ENCODE measurements at regions not wholly inside any gene's neighbourhood (a gene's known extent, or its start where the extent isn't known, plus 50 kb on each side); places are given as distances from the start of the nearest gene placed in this dataset.
"Not testable (repeated sequence)": the region's sequence is repeated elsewhere in the genome, so short reads cannot be mapped to it uniquely, and the experiment has no call there.

GRCh38 chr6:131433927-131434326, 139.1 kb upstream of the ARG1 start:
- intact Hi-C loops (cut with DNase I; ENCODE audit: low total_unique reads): no loop called here
- H3K36me3 ChIP-seq (ENCODE audit: low read depth, missing control alignments): no peaks in the 10 kb centered on the region
- H3K4me1 ChIP-seq: no peaks in the 10 kb centered on the region
- DNase-seq: no peak
- TF ChIP-seq, protein P1, sequence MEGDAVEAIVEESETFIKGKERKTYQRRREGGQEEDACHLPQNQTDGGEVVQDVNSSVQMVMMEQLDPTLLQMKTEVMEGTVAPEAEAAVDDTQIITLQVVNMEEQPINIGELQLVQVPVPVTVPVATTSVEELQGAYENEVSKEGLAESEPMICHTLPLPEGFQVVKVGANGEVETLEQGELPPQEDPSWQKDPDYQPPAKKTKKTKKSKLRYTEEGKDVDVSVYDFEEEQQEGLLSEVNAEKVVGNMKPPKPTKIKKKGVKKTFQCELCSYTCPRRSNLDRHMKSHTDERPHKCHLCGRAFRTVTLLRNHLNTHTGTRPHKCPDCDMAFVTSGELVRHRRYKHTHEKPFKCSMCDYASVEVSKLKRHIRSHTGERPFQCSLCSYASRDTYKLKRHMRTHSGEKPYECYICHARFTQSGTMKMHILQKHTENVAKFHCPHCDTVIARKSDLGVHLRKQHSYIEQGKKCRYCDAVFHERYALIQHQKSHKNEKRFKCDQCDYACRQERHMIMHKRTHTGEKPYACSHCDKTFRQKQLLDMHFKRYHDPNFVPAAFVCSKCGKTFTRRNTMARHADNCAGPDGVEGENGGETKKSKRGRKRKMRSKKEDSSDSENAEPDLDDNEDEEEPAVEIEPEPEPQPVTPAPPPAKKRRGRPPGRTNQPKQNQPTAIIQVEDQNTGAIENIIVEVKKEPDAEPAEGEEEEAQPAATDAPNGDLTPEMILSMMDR (IDR thresholded peaks at IDR 0.05): no peak
- TF ChIP-seq POLR2A (IDR thresholded peaks at IDR 0.05): no peak
- WGBS, 2 donors: 92% methylated on average over 1 of the region's 1 CpG; no CpG with 5 or more reads in 1 of the 2 donors
- H3K27me3 ChIP-seq: no peaks in the 10 kb centered on the region
- H3K9me3 ChIP-seq: no peaks in the 10 kb centered on the region
- no peak overlapping the region for H3K4me3 ChIP-seq
- H3K27ac ChIP-seq: no peak overlapping the region

DNA sequence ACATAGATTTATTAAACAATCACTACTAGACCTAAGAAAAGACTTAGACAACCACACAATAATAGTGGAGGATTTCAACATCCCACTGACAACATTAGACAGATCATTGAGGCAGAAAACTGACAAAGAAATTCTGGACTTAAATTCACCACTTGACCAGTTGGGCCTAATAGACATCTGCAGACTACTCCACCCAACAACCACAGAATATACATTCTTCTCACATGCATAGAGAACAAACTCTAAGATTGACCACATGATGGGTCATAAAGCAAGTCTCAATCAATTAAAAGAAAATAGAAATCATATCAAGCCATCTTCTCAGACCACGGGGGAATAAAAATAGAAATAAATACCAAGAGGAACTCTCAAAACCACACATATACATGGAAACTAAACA, 136.7 kb upstream of the ARG1 start:
- Histone ChIP-seq H3K4me1 (no peaks in the 10 kb centered on the region), H3K36me3 (ENCODE audit: low read depth, missing control alignments) (no peaks in the 10 kb centered on the region), H3K9me3 (no peaks in the 10 kb centered on the region), H3K27ac (no peak overlapping the region), H3K4me3 (no peak overlapping the region), H3K27me3 (no peaks in the 10 kb centered on the region)
- WGBS, 2 donors: 80 to 94% methylated on average over 1 of the region's 1 CpG
- intact Hi-C loops (cut with DNase I; ENCODE audit: low total_unique reads): no loop called here
- DNase-seq: no peak
- no peak for TF ChIP-seq POLR2A (IDR thresholded peaks at IDR 0.05)
- TF ChIP-seq, protein P1 (IDR thresholded peaks at IDR 0.05): no peak

DNA sequence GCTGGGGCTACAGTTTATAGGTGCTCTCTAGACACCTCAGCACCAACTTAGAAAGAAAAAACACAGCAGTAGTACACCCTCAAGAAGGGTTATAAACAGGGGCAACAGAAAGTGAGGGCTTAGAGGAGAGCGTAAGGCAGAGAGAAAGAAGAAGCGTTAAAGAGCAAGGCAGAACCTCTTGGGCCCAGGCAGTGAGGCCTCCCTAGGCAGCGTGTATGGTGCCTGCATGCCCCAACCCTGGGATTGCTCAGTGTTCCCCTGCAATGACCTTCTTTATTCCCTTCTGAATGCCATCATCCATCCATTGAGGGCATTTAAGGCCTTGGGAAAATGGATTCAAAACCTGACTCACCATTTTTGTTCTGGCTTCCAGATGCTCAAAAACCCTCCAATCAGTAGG, 130.0 kb upstream of the ARG1 start:
- Histone ChIP-seq H3K27ac (no peak overlapping the region), H3K27me3 (no peaks in the 10 kb centered on the region), H3K36me3 (ENCODE audit: low read depth, missing control alignments) (no peaks in the 10 kb centered on the region), H3K4me1 (no peaks in the 10 kb centered on the region), H3K9me3 (no peaks in the 10 kb centered on the region), H3K4me3 (no peak overlapping the region)
- no peak for DNase-seq
- no peak for TF ChIP-seq POLR2A (IDR thresholded peaks at IDR 0.05)
- TF ChIP-seq, protein P1 (IDR thresholded peaks at IDR 0.05): no peak
- intact Hi-C loops (cut with DNase I; ENCODE audit: low total_unique reads): no loop called here
- WGBS, 2 donors: 83 to 95% methylated on average over 3 of the region's 3 CpGs

DNA sequence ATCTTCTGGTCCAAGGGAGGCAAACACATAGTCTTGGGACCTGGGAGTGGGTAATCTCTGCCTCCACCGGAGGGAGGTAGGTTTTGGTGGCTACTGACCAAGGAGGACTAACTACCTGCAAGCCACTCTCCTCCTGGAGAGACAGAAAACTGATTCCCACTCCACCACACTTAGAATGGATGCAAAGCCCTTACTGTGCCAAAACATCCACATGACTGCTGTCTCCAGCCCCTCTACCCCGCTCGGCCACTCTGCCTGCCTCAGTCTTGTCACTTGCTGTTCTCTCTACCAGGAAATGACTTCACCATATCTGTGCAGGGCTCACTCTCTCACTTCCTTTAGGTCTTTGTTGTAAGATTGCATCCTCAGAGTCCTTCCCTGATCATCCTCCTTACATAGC, 129.5 kb upstream of the ARG1 start:
- WGBS, 2 donors: 88 to 90% methylated on average over 2 to 3 of the region's 3 CpGs
- Histone ChIP-seq H3K27me3 (no peaks in the 10 kb centered on the region), H3K4me3 (no peak overlapping the region), H3K36me3 (ENCODE audit: low read depth, missing control alignments) (no peaks in the 10 kb centered on the region), H3K4me1 (no peaks in the 10 kb centered on the region), H3K27ac (no peak overlapping the region), H3K9me3 (no peaks in the 10 kb centered on the region)
- intact Hi-C loops (cut with DNase I; ENCODE audit: low total_unique reads): no loop called here
- DNase-seq: no peak
- no peak for TF ChIP-seq POLR2A (IDR thresholded peaks at IDR 0.05)
- TF ChIP-seq, protein P1 (IDR thresholded peaks at IDR 0.05): no peak

GRCh38 chr6:131445356-131445755, 127.7 kb upstream of the ARG1 start:
- DNase-seq; H3K36me3 ChIP-seq (ENCODE audit: low read depth, missing control alignments); H3K4me1 ChIP-seq; H3K9me3 ChIP-seq; H3K4me3 ChIP-seq; H3K27ac ChIP-seq; H3K27me3 ChIP-seq; intact Hi-C loops (cut with DNase I; ENCODE audit: low total_unique reads): not testable (repeated sequence)
